GM23338 (cell line): ENCODE measurements at regions not wholly inside any gene's neighbourhood (a gene's known extent, or its start where the extent isn't known, plus 50 kb on each side); places are given as distances from the start of the nearest gene placed in this dataset.

Source experiments
- ATAC-seq: fragments of 200-7000 bp; cut with Tn5 transposase; 3 replicates; pipeline ENCODE4 v1.9.1; 2020
- DNase-seq: peaks from one replicate; pipeline ENCODE4 v3.0.0-alpha.2; 2015; ENCODE audit warnings: low spot score
- H2AFZ ChIP-seq: fragments of 200-600 bp; sonication (generic); 2 replicates; pipeline ENCODE4 v1.8.0; 2016; ENCODE audit warnings: antibody characterized with exemption, mild to moderate bottlenecking, moderate library complexity
- H3F3A ChIP-seq: fragments of 200-600 bp; sonication (generic); replicated peaks from 2 replicates; pipeline ENCODE4 v1.8.0; 2017; ENCODE audit warnings: antibody characterized with exemption, mixed run types, low read depth
- H3K27ac ChIP-seq: fragments of 200-600 bp; sonication (generic); 2 replicates; pipeline ENCODE4 v1.6.1; 2016; ENCODE audit warnings: low read depth
- H3K27me3 ChIP-seq: fragments of 200-600 bp; sonication (generic); 2 replicates; pipeline ENCODE4 v1.8.0; 2016; ENCODE audit warnings: mild to moderate bottlenecking, mixed run types, moderate library complexity; ENCODE audit not compliant: insufficient read depth
- H3K36me3 ChIP-seq: fragments of 200-600 bp; sonication (generic); 2 replicates; pipeline ENCODE4 v1.8.0; 2016; ENCODE audit warnings: mild to moderate bottlenecking; ENCODE audit not compliant: insufficient read depth
- H3K4me1 ChIP-seq: fragments of 200-600 bp; sonication (generic); 2 replicates; pipeline ENCODE4 v1.8.0; 2016; ENCODE audit warnings: mild to moderate bottlenecking, moderate library complexity; ENCODE audit not compliant: insufficient read depth
- H3K4me2 ChIP-seq: fragments of 200-600 bp; sonication (generic); 2 replicates; pipeline ENCODE4 v1.7.1; 2017; ENCODE audit warnings: mixed run types
- H3K4me3 ChIP-seq: fragments of 200-600 bp; sonication (generic); 2 replicates; pipeline ENCODE4 v1.6.1; 2016; ENCODE audit warnings: mixed run types
- H3K79me2 ChIP-seq: fragments of 200-600 bp; sonication (generic); replicated peaks from 2 replicates; pipeline ENCODE4 v1.8.0; 2017; ENCODE audit warnings: mild to moderate bottlenecking; ENCODE audit not compliant: insufficient read depth
- H3K9me2 ChIP-seq: fragments of 200-600 bp; sonication (generic); 2 replicates; pipeline ENCODE4 v1.8.0; 2017; ENCODE audit not compliant: insufficient read depth
- H4K20me1 ChIP-seq: fragments of 200-600 bp; sonication (generic); replicated peaks from 2 replicates; pipeline ENCODE4 v1.8.0; 2017; ENCODE audit warnings: mild to moderate bottlenecking; ENCODE audit not compliant: insufficient read depth
- H3K27ac Mint-ChIP-seq: 2 replicates; pipeline ENCODE4 v1.8.0; 2020; ENCODE audit warnings: inconsistent platforms, mild to moderate bottlenecking, moderate library complexity, mixed read lengths
- H3K27me3 Mint-ChIP-seq: 3 replicates; pipeline ENCODE4 v1.8.0; 2022; ENCODE audit warnings: low read depth, mild to moderate bottlenecking, moderate library complexity, mixed read lengths, inconsistent platforms; ENCODE audit not compliant: insufficient read depth, poor library complexity
- H3K36me3 Mint-ChIP-seq: 3 replicates; pipeline ENCODE4 v1.8.0; 2021; ENCODE audit warnings: low read depth, mild to moderate bottlenecking, inconsistent platforms, moderate library complexity, mixed read lengths
- H3K4me1 Mint-ChIP-seq: 3 replicates; pipeline ENCODE4 v1.8.0; 2020; ENCODE audit warnings: mild to moderate bottlenecking, inconsistent platforms, mixed read lengths
- H3K4me3 Mint-ChIP-seq: 3 replicates; pipeline ENCODE4 v1.8.0; 2021; ENCODE audit warnings: moderate library complexity, mild to moderate bottlenecking, inconsistent platforms, mixed read lengths
- H3K9me3 Mint-ChIP-seq: 3 replicates; pipeline ENCODE4 v1.8.0; 2020; ENCODE audit warnings: moderate library complexity, mild to moderate bottlenecking, inconsistent platforms, mixed read lengths
- EZH2 ChIP-seq: fragments of 200-600 bp; sonication (generic); IDR thresholded peaks from one replicate; pipeline ENCODE4 v1.8.0; 2017; ENCODE audit warnings: antibody characterized with exemption, mild to moderate bottlenecking, low read depth; ENCODE audit not compliant: unreplicated experiment
- EZH2phosphoT487 ChIP-seq: fragments of 200-600 bp; sonication (generic); IDR thresholded peaks from one replicate; pipeline ENCODE4 v1.8.1; 2018; ENCODE audit warnings: antibody characterized with exemption; ENCODE audit not compliant: unreplicated experiment
- JUNB ChIP-seq: IDR thresholded peaks from one replicate; pipeline ENCODE4 v1.6.1; 2016; ENCODE audit warnings: antibody characterized with exemption; ENCODE audit not compliant: unreplicated experiment
- ZNF331 ChIP-seq: fragments of 250-450 bp; sonication (Bioruptor Pico); IDR thresholded peaks from 2 replicates; pipeline ENCODE4 v1.5.0; 2020; ENCODE audit warnings: low read depth, mild to moderate bottlenecking, moderate library complexity
- TF ChIP-seq, protein P1 (sequence below): fragments of 250-450 bp; sonication (Bioruptor Pico); IDR thresholded peaks from 2 replicates; pipeline ENCODE4 v1.5.0; 2020; ENCODE audit warnings: mild to moderate bottlenecking, moderate library complexity
- TF ChIP-seq, protein P2 (sequence below), 2 experiments: fragments of 200-600 bp in 1 of 2; sonication (generic) in 1 of 2; conservative IDR thresholded peaks; 2 replicates each; pipeline versions ENCODE4 v1.5.1 to v1.6.1; 2016 to 2017; ENCODE audit warnings: antibody characterized with exemption in 2 of 2, low read depth in 2 of 2, mild to moderate bottlenecking in 2 of 2, moderate library complexity in 1 of 2
- TF ChIP-seq, protein P3 (sequence below): IDR thresholded peaks from one replicate; pipeline ENCODE4 v1.6.1; 2018; ENCODE audit warnings: antibody characterized with exemption; ENCODE audit not compliant: unreplicated experiment

DNA sequence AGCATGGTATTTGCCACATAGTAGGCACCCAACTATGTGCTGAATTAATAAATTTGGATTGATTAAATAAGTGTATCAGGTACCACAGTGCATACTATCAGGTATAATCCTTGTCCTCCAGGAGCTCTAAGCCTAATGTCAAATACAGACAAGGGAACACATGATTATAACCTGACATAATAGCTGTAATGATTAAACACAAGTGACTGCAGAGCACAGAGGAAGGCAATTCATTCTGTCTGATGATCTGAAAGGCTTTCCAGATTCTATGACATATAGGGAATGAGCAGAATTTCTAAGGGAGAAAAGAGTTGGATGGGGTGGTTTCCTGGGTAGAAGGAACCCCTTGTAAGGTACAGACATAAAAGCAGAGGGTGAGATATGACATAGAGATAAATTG is 273.5 kb downstream of the KIF2B start:
- peaks cover 3% of the 10 kb centered on the region; the same call in 2 of the 3 replicates for H3K9me3 Mint-ChIP-seq
- TF ChIP-seq, protein P1, sequence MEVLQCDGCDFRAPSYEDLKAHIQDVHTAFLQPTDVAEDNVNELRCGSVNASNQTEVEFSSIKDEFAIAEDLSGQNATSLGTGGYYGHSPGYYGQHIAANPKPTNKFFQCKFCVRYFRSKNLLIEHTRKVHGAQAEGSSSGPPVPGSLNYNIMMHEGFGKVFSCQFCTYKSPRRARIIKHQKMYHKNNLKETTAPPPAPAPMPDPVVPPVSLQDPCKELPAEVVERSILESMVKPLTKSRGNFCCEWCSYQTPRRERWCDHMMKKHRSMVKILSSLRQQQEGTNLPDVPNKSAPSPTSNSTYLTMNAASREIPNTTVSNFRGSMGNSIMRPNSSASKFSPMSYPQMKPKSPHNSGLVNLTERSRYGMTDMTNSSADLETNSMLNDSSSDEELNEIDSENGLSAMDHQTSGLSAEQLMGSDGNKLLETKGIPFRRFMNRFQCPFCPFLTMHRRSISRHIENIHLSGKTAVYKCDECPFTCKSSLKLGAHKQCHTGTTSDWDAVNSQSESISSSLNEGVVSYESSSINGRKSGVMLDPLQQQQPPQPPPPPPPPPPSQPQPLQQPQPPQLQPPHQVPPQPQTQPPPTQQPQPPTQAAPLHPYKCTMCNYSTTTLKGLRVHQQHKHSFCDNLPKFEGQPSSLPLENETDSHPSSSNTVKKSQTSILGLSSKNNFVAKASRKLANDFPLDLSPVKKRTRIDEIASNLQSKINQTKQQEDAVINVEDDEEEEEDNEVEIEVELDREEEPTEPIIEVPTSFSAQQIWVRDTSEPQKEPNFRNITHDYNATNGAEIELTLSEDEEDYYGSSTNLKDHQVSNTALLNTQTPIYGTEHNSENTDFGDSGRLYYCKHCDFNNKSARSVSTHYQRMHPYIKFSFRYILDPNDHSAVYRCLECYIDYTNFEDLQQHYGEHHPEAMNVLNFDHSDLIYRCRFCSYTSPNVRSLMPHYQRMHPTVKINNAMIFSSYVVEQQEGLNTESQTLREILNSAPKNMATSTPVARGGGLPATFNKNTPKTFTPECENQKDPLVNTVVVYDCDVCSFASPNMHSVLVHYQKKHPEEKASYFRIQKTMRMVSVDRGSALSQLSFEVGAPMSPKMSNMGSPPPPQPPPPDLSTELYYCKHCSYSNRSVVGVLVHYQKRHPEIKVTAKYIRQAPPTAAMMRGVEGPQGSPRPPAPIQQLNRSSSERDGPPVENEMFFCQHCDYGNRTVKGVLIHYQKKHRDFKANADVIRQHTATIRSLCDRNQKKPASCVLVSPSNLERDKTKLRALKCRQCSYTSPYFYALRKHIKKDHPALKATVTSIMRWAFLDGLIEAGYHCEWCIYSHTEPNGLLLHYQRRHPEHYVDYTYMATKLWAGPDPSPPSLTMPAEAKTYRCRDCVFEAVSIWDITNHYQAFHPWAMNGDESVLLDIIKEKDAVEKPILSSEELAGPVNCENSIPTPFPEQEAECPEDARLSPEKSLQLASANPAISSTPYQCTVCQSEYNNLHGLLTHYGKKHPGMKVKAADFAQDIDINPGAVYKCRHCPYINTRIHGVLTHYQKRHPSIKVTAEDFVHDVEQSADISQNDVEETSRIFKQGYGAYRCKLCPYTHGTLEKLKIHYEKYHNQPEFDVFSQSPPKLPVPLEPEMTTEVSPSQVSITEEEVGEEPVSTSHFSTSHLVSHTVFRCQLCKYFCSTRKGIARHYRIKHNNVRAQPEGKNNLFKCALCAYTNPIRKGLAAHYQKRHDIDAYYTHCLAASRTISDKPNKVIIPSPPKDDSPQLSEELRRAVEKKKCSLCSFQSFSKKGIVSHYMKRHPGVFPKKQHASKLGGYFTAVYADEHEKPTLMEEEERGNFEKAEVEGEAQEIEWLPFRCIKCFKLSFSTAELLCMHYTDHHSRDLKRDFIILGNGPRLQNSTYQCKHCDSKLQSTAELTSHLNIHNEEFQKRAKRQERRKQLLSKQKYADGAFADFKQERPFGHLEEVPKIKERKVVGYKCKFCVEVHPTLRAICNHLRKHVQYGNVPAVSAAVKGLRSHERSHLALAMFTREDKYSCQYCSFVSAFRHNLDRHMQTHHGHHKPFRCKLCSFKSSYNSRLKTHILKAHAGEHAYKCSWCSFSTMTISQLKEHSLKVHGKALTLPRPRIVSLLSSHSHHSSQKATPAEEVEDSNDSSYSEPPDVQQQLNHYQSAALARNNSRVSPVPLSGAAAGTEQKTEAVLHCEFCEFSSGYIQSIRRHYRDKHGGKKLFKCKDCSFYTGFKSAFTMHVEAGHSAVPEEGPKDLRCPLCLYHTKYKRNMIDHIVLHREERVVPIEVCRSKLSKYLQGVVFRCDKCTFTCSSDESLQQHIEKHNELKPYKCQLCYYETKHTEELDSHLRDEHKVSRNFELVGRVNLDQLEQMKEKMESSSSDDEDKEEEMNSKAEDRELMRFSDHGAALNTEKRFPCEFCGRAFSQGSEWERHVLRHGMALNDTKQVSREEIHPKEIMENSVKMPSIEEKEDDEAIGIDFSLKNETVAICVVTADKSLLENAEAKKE (CRISPR knock-in tag) = no peak
- TF ChIP-seq, protein P2, sequence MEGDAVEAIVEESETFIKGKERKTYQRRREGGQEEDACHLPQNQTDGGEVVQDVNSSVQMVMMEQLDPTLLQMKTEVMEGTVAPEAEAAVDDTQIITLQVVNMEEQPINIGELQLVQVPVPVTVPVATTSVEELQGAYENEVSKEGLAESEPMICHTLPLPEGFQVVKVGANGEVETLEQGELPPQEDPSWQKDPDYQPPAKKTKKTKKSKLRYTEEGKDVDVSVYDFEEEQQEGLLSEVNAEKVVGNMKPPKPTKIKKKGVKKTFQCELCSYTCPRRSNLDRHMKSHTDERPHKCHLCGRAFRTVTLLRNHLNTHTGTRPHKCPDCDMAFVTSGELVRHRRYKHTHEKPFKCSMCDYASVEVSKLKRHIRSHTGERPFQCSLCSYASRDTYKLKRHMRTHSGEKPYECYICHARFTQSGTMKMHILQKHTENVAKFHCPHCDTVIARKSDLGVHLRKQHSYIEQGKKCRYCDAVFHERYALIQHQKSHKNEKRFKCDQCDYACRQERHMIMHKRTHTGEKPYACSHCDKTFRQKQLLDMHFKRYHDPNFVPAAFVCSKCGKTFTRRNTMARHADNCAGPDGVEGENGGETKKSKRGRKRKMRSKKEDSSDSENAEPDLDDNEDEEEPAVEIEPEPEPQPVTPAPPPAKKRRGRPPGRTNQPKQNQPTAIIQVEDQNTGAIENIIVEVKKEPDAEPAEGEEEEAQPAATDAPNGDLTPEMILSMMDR (conservative IDR thresholded peaks at IDR 0.05; ENCODE audit: low read depth in 2 of 2) = no peak
- DNase-seq (no peak), ATAC-seq (no peak)
- H3K27ac ChIP-seq = no peak overlapping the region
- H3K27me3 Mint-ChIP-seq = no peaks in the 10 kb centered on the region
- no peak overlapping the region for H2AFZ ChIP-seq
- H3K27me3 ChIP-seq = no peaks in the 10 kb centered on the region
- H3K79me2 ChIP-seq = no peaks in the 10 kb centered on the region
- H3K36me3 ChIP-seq = no peaks in the 10 kb centered on the region
- H3K9me2 ChIP-seq = no peaks in the 10 kb centered on the region
- H3F3A ChIP-seq = no peaks in the 10 kb centered on the region
- H3K4me3 Mint-ChIP-seq = no peak overlapping the region
- H3K36me3 Mint-ChIP-seq = peaks cover 3% of the 10 kb centered on the region; the same call in 1 of the 3 replicates
- H3K4me3 ChIP-seq = no peak overlapping the region
- no peak overlapping the region for H3K27ac Mint-ChIP-seq
- peaks cover 4% of the 10 kb centered on the region; the same call in 2 of the 3 replicates for H3K4me1 Mint-ChIP-seq
- H3K4me2 ChIP-seq = no peak overlapping the region
- no peaks in the 10 kb centered on the region for H3K4me1 ChIP-seq
- no peaks in the 10 kb centered on the region for H4K20me1 ChIP-seq

DNA sequence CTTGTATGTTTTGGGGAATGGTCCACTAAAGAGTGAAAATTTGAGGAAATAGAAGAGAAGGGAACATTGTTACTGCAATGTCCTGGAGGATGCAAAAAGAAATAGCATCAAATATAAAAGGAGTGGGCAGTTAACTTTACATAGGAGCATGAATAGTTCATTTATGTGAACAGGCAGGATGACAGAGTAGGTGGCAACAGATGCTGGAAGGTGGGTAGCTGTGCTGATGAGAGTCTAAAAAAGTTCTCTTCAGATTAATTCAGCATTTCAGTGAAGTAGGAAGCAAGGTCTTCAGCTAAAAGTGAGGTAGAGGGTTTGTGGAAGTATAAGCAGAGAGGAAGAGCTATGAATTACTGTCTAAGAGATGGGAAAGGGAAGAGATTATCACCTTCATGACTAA is 276.5 kb downstream of the KIF2B start:
- Histone ChIP-seq H3K9me2 (no peaks in the 10 kb centered on the region), H3K4me3 (no peak overlapping the region), H4K20me1 (no peaks in the 10 kb centered on the region), H2AFZ (no peak overlapping the region), H3K4me2 (no peak overlapping the region), H3K4me1 (no peaks in the 10 kb centered on the region), H3K27me3 (no peaks in the 10 kb centered on the region), H3K27ac (no peak overlapping the region), H3K36me3 (no peaks in the 10 kb centered on the region), H3F3A (no peaks in the 10 kb centered on the region), H3K79me2 (no peaks in the 10 kb centered on the region)
- no peak for DNase-seq
- H3K27ac Mint-ChIP-seq = no peak overlapping the region
- no peaks in the 10 kb centered on the region for H3K27me3 Mint-ChIP-seq
- H3K36me3 Mint-ChIP-seq = 0 out of 3 replicates have a peak, but pooled peaks cover 4% of the 10 kb centered on the region
- no peaks in the 10 kb centered on the region for H3K4me1 Mint-ChIP-seq
- peaks cover 5% of the 10 kb centered on the region; the same call in 1 of the 3 replicates for H3K9me3 Mint-ChIP-seq
- no peak overlapping the region for H3K4me3 Mint-ChIP-seq
- ATAC-seq = no peak
- TF ChIP-seq, protein P2 (conservative IDR thresholded peaks at IDR 0.05; ENCODE audit: low read depth in 2 of 2) = no peak
- TF ChIP-seq ZNF331 (no peak), EZH2phosphoT487 (no peak), EZH2 (no peak), JUNB (no peak)
- TF ChIP-seq, protein P3, sequence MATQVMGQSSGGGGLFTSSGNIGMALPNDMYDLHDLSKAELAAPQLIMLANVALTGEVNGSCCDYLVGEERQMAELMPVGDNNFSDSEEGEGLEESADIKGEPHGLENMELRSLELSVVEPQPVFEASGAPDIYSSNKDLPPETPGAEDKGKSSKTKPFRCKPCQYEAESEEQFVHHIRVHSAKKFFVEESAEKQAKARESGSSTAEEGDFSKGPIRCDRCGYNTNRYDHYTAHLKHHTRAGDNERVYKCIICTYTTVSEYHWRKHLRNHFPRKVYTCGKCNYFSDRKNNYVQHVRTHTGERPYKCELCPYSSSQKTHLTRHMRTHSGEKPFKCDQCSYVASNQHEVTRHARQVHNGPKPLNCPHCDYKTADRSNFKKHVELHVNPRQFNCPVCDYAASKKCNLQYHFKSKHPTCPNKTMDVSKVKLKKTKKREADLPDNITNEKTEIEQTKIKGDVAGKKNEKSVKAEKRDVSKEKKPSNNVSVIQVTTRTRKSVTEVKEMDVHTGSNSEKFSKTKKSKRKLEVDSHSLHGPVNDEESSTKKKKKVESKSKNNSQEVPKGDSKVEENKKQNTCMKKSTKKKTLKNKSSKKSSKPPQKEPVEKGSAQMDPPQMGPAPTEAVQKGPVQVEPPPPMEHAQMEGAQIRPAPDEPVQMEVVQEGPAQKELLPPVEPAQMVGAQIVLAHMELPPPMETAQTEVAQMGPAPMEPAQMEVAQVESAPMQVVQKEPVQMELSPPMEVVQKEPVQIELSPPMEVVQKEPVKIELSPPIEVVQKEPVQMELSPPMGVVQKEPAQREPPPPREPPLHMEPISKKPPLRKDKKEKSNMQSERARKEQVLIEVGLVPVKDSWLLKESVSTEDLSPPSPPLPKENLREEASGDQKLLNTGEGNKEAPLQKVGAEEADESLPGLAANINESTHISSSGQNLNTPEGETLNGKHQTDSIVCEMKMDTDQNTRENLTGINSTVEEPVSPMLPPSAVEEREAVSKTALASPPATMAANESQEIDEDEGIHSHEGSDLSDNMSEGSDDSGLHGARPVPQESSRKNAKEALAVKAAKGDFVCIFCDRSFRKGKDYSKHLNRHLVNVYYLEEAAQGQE = no peak
